GM23248 (cell line): ENCODE measurements at regions not wholly inside any gene's neighbourhood (a gene's known extent, or its start where the extent isn't known, plus 50 kb on each side); places are given as distances from the start of the nearest gene placed in this dataset.

Experiments
- DNase-seq: peaks from one replicate; pipeline ENCODE4 v3.0.0-alpha.2; 2015
- H2AFZ ChIP-seq: fragments of 200-600 bp; sonication (generic); 2 replicates; pipeline ENCODE4 v1.6.1; 2016; ENCODE audit warnings: antibody characterized with exemption
- H3F3A ChIP-seq: fragments of 200-600 bp; sonication (generic); 2 replicates; pipeline ENCODE4 v1.6.1; 2016; ENCODE audit warnings: mild to moderate bottlenecking, antibody characterized with exemption, mixed run types; ENCODE audit not compliant: insufficient read depth
- H3K27ac ChIP-seq: fragments of 200-600 bp; sonication (generic); 2 replicates; pipeline ENCODE4 v1.5.1; 2016; ENCODE audit warnings: mild to moderate bottlenecking
- H3K27me3 ChIP-seq: fragments of 200-600 bp; sonication (generic); replicated peaks from 2 replicates; pipeline ENCODE4 v1.6.1; 2016; ENCODE audit warnings: mild to moderate bottlenecking; ENCODE audit not compliant: insufficient read depth
- H3K36me3 ChIP-seq: fragments of 200-600 bp; sonication (generic); 2 replicates; pipeline ENCODE4 v1.6.1; 2016; ENCODE audit warnings: low read depth, mild to moderate bottlenecking
- H3K4me1 ChIP-seq: fragments of 200-600 bp; sonication (generic); 2 replicates; pipeline ENCODE4 v1.6.1; 2016; ENCODE audit warnings: mild to moderate bottlenecking; ENCODE audit not compliant: insufficient read depth
- H3K4me2 ChIP-seq: fragments of 200-600 bp; sonication (generic); one replicate; pipeline ENCODE4 v1.6.1; 2016; ENCODE audit warnings: mild to moderate bottlenecking; ENCODE audit not compliant: unreplicated experiment
- H3K4me3 ChIP-seq: fragments of 200-600 bp; sonication (generic); 2 replicates; pipeline ENCODE4 v1.5.1; 2016; ENCODE audit warnings: mild to moderate bottlenecking
- H3K79me2 ChIP-seq: fragments of 200-600 bp; sonication (generic); 2 replicates; pipeline ENCODE4 v1.6.1; 2016; ENCODE audit warnings: mild to moderate bottlenecking; ENCODE audit not compliant: insufficient read depth
- H3K9ac ChIP-seq: fragments of 200-600 bp; sonication (generic); 2 replicates; pipeline ENCODE4 v1.6.1; 2016; ENCODE audit warnings: mild to moderate bottlenecking
- H3K9me2 ChIP-seq: fragments of 200-600 bp; sonication (generic); 2 replicates; pipeline ENCODE4 v1.6.1; 2016; ENCODE audit warnings: mixed run types, mild to moderate bottlenecking, moderate library complexity; ENCODE audit not compliant: insufficient read depth
- H3K9me3 ChIP-seq: fragments of 200-600 bp; sonication (generic); one replicate; pipeline ENCODE4 v1.6.1; 2017; ENCODE audit warnings: low read depth
- H4K20me1 ChIP-seq: fragments of 200-600 bp; sonication (generic); 2 replicates; pipeline ENCODE4 v1.6.0; 2016; ENCODE audit not compliant: insufficient read depth
- EZH2 ChIP-seq: fragments of 200-600 bp; sonication (generic); IDR thresholded peaks from 2 replicates; pipeline ENCODE4 v1.6.1; 2018; ENCODE audit warnings: antibody characterized with exemption, mild to moderate bottlenecking; ENCODE audit not compliant: insufficient read depth, poor library complexity, severe bottlenecking
- EZH2phosphoT487 ChIP-seq: fragments of 200-600 bp; sonication (generic); IDR thresholded peaks from 2 replicates; pipeline ENCODE4 v1.6.1; 2018; ENCODE audit warnings: antibody characterized with exemption, moderate library complexity, mild to moderate bottlenecking, low read depth; ENCODE audit not compliant: insufficient read depth
- WGBS, 2 experiments: methylation state at CpG; one replicate each; pipeline ENCODE4 v1.1.6; 2015 to 2017; ENCODE audit warnings: low lambda C conversion rate in 2 of 2, low coverage in 1 of 2; ENCODE audit errors: missing lambda C conversion rate in 2 of 2; 5-methylcytosine and 5-hydroxymethylcytosine counted together
- in situ Hi-C: fragments of 300-500 bp; cut with MboI; formaldehyde crosslinking; loops from 2 replicates; pipeline ENCODE4 v1.15.0; 2020

DNA sequence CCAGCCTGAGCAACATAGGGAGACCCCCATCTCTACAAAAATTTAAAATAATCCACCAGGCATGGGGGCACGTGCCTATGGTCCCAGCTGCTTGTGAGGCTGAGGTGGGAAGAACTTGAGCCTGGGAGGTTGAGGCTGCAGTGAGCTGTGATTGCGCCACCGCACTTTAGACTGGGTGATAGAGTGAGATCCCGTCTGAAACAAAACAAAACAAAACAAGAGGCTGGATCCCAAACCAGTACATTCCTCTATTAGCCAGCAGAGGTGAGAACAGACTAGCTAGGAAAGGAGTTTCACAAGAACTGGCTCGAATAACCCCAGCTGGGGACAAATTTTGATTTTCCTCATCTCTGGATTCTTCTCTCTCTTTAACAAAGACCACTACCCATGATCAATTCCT lies 366.7 kb upstream of the ZFHX3 start:
- H3K27ac ChIP-seq: no peak overlapping the region
- H3K79me2 ChIP-seq: no peaks in the 10 kb centered on the region
- no peak for DNase-seq
- no peaks in the 10 kb centered on the region for H3K4me1 ChIP-seq
- no peak overlapping the region for H3K4me2 ChIP-seq
- H3K36me3 ChIP-seq: no peaks in the 10 kb centered on the region
- no peaks in the 10 kb centered on the region for H3K9me2 ChIP-seq
- no peak overlapping the region for H2AFZ ChIP-seq
- H4K20me1 ChIP-seq: no peaks in the 10 kb centered on the region
- no peak overlapping the region for H3K9ac ChIP-seq
- no peak for TF ChIP-seq EZH2
- no peak for TF ChIP-seq EZH2phosphoT487
- in situ Hi-C loops: no loop called here
- H3K27me3 ChIP-seq: 0 out of 2 replicates have a peak, but pooled peaks cover 4% of the 10 kb centered on the region
- H3K9me3 ChIP-seq: no peaks in the 10 kb centered on the region
- H3F3A ChIP-seq: no peaks in the 10 kb centered on the region
- WGBS, 2 experiments: 43 to 44% methylated on average over 5 of the region's 5 CpGs
- no peak overlapping the region for H3K4me3 ChIP-seq

DNA sequence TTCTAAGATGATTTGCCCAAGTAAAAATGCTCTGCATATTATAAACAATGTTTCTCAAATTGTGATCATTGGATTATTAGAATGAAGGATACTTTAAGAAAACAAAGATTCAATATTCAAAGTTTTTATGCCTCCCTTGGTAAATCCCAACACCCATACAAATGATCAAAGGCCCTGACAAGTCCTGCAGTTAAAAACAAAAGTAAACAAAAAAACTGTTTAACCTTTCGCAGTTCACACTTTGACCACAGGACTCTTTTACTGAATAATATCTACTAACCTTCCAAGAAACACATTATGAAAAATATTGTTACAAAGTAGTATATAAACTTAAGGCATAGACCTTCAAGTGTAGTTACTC lies 365.9 kb upstream of the ZFHX3 start:
- H3K79me2 ChIP-seq: no peaks in the 10 kb centered on the region
- no peak for DNase-seq
- no peaks in the 10 kb centered on the region for H4K20me1 ChIP-seq
- H3K9me3 ChIP-seq: no peaks in the 10 kb centered on the region
- H3K36me3 ChIP-seq: no peaks in the 10 kb centered on the region
- no peak overlapping the region for H3K27ac ChIP-seq
- whole genome bisulfite sequencing, 2 experiments: 66 to 70% methylated on average over 1 of the region's 1 CpG
- no peaks in the 10 kb centered on the region for H3K4me1 ChIP-seq
- no peak overlapping the region for H3K4me3 ChIP-seq
- H3K27me3 ChIP-seq: peaks cover 4% of the 10 kb centered on the region; the same call in 1 of the 2 replicates
- TF ChIP-seq EZH2phosphoT487 (no peak), EZH2 (no peak)
- H3K4me2 ChIP-seq: no peak overlapping the region
- no peaks in the 10 kb centered on the region for H3F3A ChIP-seq
- H3K9me2 ChIP-seq: no peaks in the 10 kb centered on the region
- H2AFZ ChIP-seq: no peak overlapping the region
- in situ Hi-C loops: no loop called here
- H3K9ac ChIP-seq: no peak overlapping the region

DNA sequence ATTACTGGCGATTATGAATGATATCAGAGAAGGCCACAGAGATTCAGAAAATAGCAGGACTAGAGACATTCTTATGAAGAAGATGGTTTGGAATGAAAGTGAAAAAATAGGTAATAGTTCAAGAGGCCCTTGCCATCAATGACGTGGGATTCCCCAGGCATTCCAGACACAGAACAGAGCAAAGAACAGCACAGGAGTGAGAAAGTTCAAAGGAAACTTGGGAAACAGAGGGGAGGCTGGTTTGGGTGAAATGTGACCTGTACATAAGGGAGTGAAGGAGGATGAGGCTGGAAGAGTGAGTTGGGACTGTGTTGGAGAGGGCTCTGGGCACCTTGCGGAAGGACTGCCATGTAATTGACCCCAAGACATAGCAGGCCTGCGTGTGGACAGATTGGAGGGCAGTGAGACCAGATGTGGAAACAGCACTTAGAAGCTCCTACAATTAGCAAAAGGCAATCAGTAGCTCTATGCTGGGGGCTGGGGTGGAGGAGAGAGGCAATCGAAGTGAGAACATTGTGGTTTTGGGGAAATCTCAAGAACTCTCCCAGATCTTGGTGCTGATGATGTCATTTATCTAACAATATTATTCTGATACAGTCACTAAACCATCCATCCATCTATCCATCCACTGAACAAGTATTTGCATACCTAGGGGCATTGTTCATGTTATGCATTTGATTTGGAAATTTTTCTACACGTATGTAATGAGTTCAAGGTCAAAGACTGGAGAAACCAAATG lies 365.3 kb upstream of the ZFHX3 start:
- no peak for TF ChIP-seq EZH2
- TF ChIP-seq EZH2phosphoT487: no peak
- Histone ChIP-seq H3K9ac (no peak overlapping the region), H3K4me1 (no peaks in the 10 kb centered on the region), H3K4me2 (no peak overlapping the region), H3K9me2 (no peaks in the 10 kb centered on the region), H3K79me2 (no peaks in the 10 kb centered on the region), H3K36me3 (no peaks in the 10 kb centered on the region), H3F3A (no peaks in the 10 kb centered on the region), H3K9me3 (no peaks in the 10 kb centered on the region), H3K27ac (no peak overlapping the region), H4K20me1 (no peaks in the 10 kb centered on the region), H2AFZ (no peak overlapping the region), H3K27me3 (peaks cover 4% of the 10 kb centered on the region; the same call in 1 of the 2 replicates), H3K4me3 (no peak overlapping the region)
- 41 to 42% methylated on average over 6 of the region's 6 CpGs for WGBS, 2 experiments
- in situ Hi-C loops: no loop called here
- no peak for DNase-seq

DNA sequence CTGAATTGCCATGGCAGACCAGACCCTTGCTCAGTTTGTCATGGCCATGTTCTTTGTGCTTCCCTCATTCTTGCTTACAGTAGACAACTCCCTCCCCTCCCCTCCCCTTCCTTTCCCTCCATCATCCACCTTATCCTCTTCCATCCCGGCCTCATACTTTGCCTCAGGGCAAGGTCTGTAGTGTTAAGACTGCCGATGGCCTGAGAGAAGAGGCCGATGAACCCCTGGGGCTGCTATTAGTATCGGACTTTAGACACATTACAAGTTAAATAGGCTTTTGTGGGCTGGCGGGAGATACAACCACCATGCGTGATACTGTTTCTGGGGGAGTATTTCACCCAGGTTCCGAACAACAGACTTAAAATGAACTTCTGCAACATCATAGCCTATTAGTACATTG lies 364.5 kb upstream of the ZFHX3 start:
- Histone ChIP-seq H3K4me3 (no peak overlapping the region), H3K4me2 (no peak overlapping the region), H3K9ac (no peak overlapping the region), H3K27ac (no peak overlapping the region), H3F3A (no peaks in the 10 kb centered on the region), H3K36me3 (no peaks in the 10 kb centered on the region), H3K79me2 (no peaks in the 10 kb centered on the region), H3K9me2 (no peaks in the 10 kb centered on the region), H3K4me1 (no peaks in the 10 kb centered on the region), H4K20me1 (no peaks in the 10 kb centered on the region), H3K9me3 (no peaks in the 10 kb centered on the region), H3K27me3 (peaks cover 4% of the 10 kb centered on the region; the same call in 1 of the 2 replicates), H2AFZ (no peak overlapping the region)
- TF ChIP-seq EZH2phosphoT487 (no peak), EZH2 (no peak)
- in situ Hi-C loops: no loop called here
- 48 to 54% methylated on average over 7 of the region's 7 CpGs for WGBS, 2 experiments
- DNase-seq: no peak

DNA sequence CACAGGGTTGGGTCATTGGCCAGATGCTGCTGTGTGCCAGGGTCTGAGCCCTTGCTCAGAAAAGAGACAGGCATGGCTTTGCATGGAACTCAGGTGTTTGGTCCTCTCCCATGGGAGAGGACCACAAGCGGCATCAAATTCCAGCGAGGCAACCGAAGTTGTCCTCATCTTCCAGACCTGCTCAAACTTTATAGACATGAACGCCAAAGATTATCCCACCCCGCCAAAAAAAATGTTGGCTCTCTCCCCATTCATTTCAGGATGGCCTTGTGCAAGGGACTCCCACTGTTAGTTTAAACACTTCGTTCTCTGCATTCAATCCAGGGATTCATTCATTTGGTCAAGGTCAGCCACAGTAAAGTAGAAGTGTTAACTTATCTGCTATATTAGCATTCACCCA lies 360.8 kb upstream of the ZFHX3 start:
- no peak overlapping the region for H3K27ac ChIP-seq
- in situ Hi-C loops: no loop called here
- no peaks in the 10 kb centered on the region for H3K36me3 ChIP-seq
- H3K9ac ChIP-seq: no peak overlapping the region
- no peak for TF ChIP-seq EZH2phosphoT487
- TF ChIP-seq EZH2: no peak
- no peak overlapping the region for H2AFZ ChIP-seq
- no peak overlapping the region for H3K4me2 ChIP-seq
- 39 to 52% methylated on average over 6 of the region's 6 CpGs for WGBS, 2 experiments
- H3K27me3 ChIP-seq: peaks cover 7% of the 10 kb centered on the region; the same call in 1 of the 2 replicates
- no peaks in the 10 kb centered on the region for H4K20me1 ChIP-seq
- no peak overlapping the region for H3K4me3 ChIP-seq
- H3K4me1 ChIP-seq: 0 out of 2 replicates have a peak, but pooled peaks cover 3% of the 10 kb centered on the region
- H3K9me2 ChIP-seq: no peaks in the 10 kb centered on the region
- no peaks in the 10 kb centered on the region for H3K79me2 ChIP-seq
- no peaks in the 10 kb centered on the region for H3K9me3 ChIP-seq
- H3F3A ChIP-seq: no peaks in the 10 kb centered on the region
- no peak for DNase-seq
